IMR-90 (cell line): ENCODE measurements at regions not wholly inside any gene's neighbourhood (a gene's known extent, or its start where the extent isn't known, plus 50 kb on each side); places are given as distances from the start of the nearest gene placed in this dataset.

Source experiments
- ATAC-seq: fragments of 200-7000 bp; cut with Tn5 transposase; 2 replicates; pipeline ENCODE4 v1.9.1; 2020; ENCODE audit warnings: low read depth, mild to moderate bottlenecking, moderate library complexity
- BruUV-seq: library from RNA; stranded (reverse); fragments of 400-500 nt; replicated peaks from 2 replicates; lab custom pipeline; 2021; lab: Mats Ljungman, UMichigan
- CTCF ChIA-PET: fragments of 300-600 bp; formaldehyde crosslinking; extraction: SDS; loops from one replicate; lab custom pipeline; 2021; ENCODE audit warnings: antibody characterized with exemption; lab: Yijun Ruan, JAX
- POLR2A ChIA-PET: fragments of 300-600 bp; sonication (Branson Sonifier 250); formaldehyde crosslinking; loops from one replicate; lab custom pipeline; 2022; ENCODE audit warnings: antibody characterized with exemption; ENCODE audit not compliant: unreplicated experiment; lab: Charles Lee
- DNase-seq: peaks from one replicate; pipeline ENCODE4 v3.0.0; 2013
- H2AFZ ChIP-seq: replicated peaks from 2 replicates; pipeline ENCODE3; 2013; ENCODE audit warnings: low read length, mild to moderate bottlenecking; ENCODE audit not compliant: poor library complexity
- H2AK5ac ChIP-seq: 2 replicates; pipeline ENCODE4 v1.6.1; 2013; ENCODE audit warnings: low read depth, low read length, inconsistent platforms
- H2AK9ac ChIP-seq: replicated peaks from 2 replicates; pipeline ENCODE3; 2013; ENCODE audit warnings: mild to moderate bottlenecking, low read depth, low read length, moderate library complexity; ENCODE audit not compliant: poor library complexity
- H2BK120ac ChIP-seq: 2 replicates; pipeline ENCODE4 v1.6.1; 2013; ENCODE audit warnings: low read depth, low read length, inconsistent platforms
- H2BK15ac ChIP-seq: 3 replicates; pipeline ENCODE4 v1.6.1; 2013; ENCODE audit warnings: low read depth, low read length, inconsistent platforms
- H2BK20ac ChIP-seq: 2 replicates; pipeline ENCODE4 v1.6.1; 2013; ENCODE audit warnings: low read depth, mild to moderate bottlenecking, inconsistent platforms, low read length, moderate library complexity
- H2BK5ac ChIP-seq: 2 replicates; pipeline ENCODE4 v1.6.1; 2013; ENCODE audit warnings: mild to moderate bottlenecking, low read depth, low read length, inconsistent platforms; ENCODE audit not compliant: poor library complexity, severe bottlenecking
- H3K14ac ChIP-seq: replicated peaks from 2 replicates; pipeline ENCODE4 v1.6.1; 2013; ENCODE audit warnings: low read depth, low read length, inconsistent platforms
- H3K18ac ChIP-seq: 2 replicates; pipeline ENCODE4 v1.6.1; 2013; ENCODE audit warnings: low read depth, low read length, control low read depth
- H3K23ac ChIP-seq: 2 replicates; pipeline ENCODE4 v1.6.1; 2013; ENCODE audit warnings: low read depth, low read length, inconsistent platforms
- H3K27ac ChIP-seq: 2 replicates; pipeline ENCODE4 v1.5.1; 2013; ENCODE audit warnings: mild to moderate bottlenecking, control low read depth, low read length; ENCODE audit not compliant: insufficient read depth
- H3K27me3 ChIP-seq: 2 replicates; pipeline ENCODE4 v1.6.1; 2013; ENCODE audit warnings: low read length; ENCODE audit not compliant: control insufficient read depth, insufficient read depth
- H3K36me3 ChIP-seq: 2 replicates; pipeline ENCODE4 v1.6.1; 2013; ENCODE audit warnings: low read length, mixed read lengths; ENCODE audit not compliant: control insufficient read depth, insufficient read depth
- H3K4ac ChIP-seq: 2 replicates; pipeline ENCODE4 v1.6.1; 2013; ENCODE audit warnings: low read depth, low read length, inconsistent platforms
- H3K4me1 ChIP-seq: 2 replicates; pipeline ENCODE4 v1.6.1; 2013; ENCODE audit warnings: low read length, mixed read lengths; ENCODE audit not compliant: control insufficient read depth, insufficient read depth
- H3K4me2 ChIP-seq: 2 replicates; pipeline ENCODE4 v1.6.1; 2013; ENCODE audit warnings: low read depth, mild to moderate bottlenecking, control low read depth, low read length, moderate library complexity
- H3K4me3 ChIP-seq: 2 replicates; pipeline ENCODE4 v1.5.1; 2013; ENCODE audit warnings: low read depth, mild to moderate bottlenecking, control low read depth, low read length, moderate library complexity; ENCODE audit not compliant: insufficient read depth
- H3K56ac ChIP-seq: 2 replicates; pipeline ENCODE4 v1.6.1; 2013; ENCODE audit warnings: low read length, inconsistent platforms; ENCODE audit not compliant: insufficient read depth; ENCODE audit errors: extremely low read depth
- H3K79me1 ChIP-seq, 2 experiments: 2 replicates each; pipeline ENCODE4 v1.6.1; 2013; ENCODE audit warnings: low read length in 2 of 2, inconsistent platforms in 1 of 2, low read depth in 1 of 2
- H3K9ac ChIP-seq: 2 replicates; pipeline ENCODE4 v1.6.1; 2013; ENCODE audit warnings: low read depth, low read length, control low read depth
- H3K9me1 ChIP-seq: 2 replicates; pipeline ENCODE4 v1.6.1; 2013; ENCODE audit warnings: low read length, inconsistent platforms; ENCODE audit not compliant: insufficient read depth
- H3K9me3 ChIP-seq: 2 replicates; pipeline ENCODE4 v1.6.1; 2013; ENCODE audit warnings: low read length; ENCODE audit not compliant: control insufficient read depth, insufficient read depth
- H4K20me1 ChIP-seq: 2 replicates; pipeline ENCODE4 v1.6.1; 2013; ENCODE audit warnings: low read length, inconsistent platforms; ENCODE audit not compliant: insufficient read depth
- H4K5ac ChIP-seq: 2 replicates; pipeline ENCODE4 v1.6.1; 2013; ENCODE audit warnings: mild to moderate bottlenecking, low read depth, low read length, control low read depth
- H4K8ac ChIP-seq, 2 experiments: 2 replicates each; pipeline ENCODE4 v1.6.1; 2013; ENCODE audit warnings: low read depth in 2 of 2, low read length in 2 of 2, control low read depth in 1 of 2, inconsistent platforms in 1 of 2
- H4K91ac ChIP-seq: 2 replicates; pipeline ENCODE4 v1.6.1; 2013; ENCODE audit warnings: low read depth, low read length, inconsistent platforms; ENCODE audit not compliant: insufficient read depth
- BHLHE40 ChIP-seq: fragments of 150-350 bp; IDR thresholded peaks from 2 replicates; pipeline ENCODE4 v1.6.1; 2016; ENCODE audit warnings: mild to moderate bottlenecking, low read depth, low read length
- CTCF ChIP-seq: conservative IDR thresholded peaks from 2 replicates; pipeline ENCODE4 v1.5.1; 2012; ENCODE audit warnings: mild to moderate bottlenecking, low read depth, low read length, improper control_type of control experiment
- FOS ChIP-seq: fragments of 150-350 bp; IDR thresholded peaks from 2 replicates; pipeline ENCODE4 v1.6.1; 2016; ENCODE audit warnings: low read depth, low read length
- MAZ ChIP-seq: IDR thresholded peaks from 2 replicates; pipeline ENCODE4 v1.6.1; 2012; ENCODE audit warnings: low read depth, mild to moderate bottlenecking, low read length, improper control_type of control experiment, moderate library complexity, borderline replicate concordance
- POLR2A ChIP-seq: IDR thresholded peaks from 2 replicates; pipeline ENCODE4 v1.6.1; 2012; ENCODE audit warnings: mild to moderate bottlenecking, low read depth, low read length
- RAD21 ChIP-seq: IDR thresholded peaks from 2 replicates; pipeline ENCODE4 v1.6.1; 2012; ENCODE audit warnings: low read length, improper control_type of control experiment
- RFX5 ChIP-seq: IDR thresholded peaks from 2 replicates; pipeline ENCODE4 v1.8.0; 2012; ENCODE audit warnings: low read depth, mild to moderate bottlenecking, low read length, moderate library complexity
- SMC3 ChIP-seq: fragments of 150-350 bp; IDR thresholded peaks from 2 replicates; pipeline ENCODE4 v1.6.1; 2016; ENCODE audit warnings: low read depth, mild to moderate bottlenecking, antibody characterized with exemption, low read length, moderate library complexity
- USF2 ChIP-seq: fragments of 150-350 bp; IDR thresholded peaks from 2 replicates; pipeline ENCODE4 v1.6.1; 2017; ENCODE audit warnings: mild to moderate bottlenecking, antibody characterized with exemption, low read length, low read depth
- WGBS, 2 experiments: methylation state at CpG; one replicate each; pipeline versions ENCODE4 v1.1.5 to v1.1.7; 2013; ENCODE audit warnings: missing lambda C conversion rate in 2 of 2; ENCODE audit not compliant: insufficient read length in 1 of 2; ENCODE audit errors: extremely low coverage in 2 of 2; 5-methylcytosine and 5-hydroxymethylcytosine counted together
- dilution Hi-C: fragments of 300-500 bp; cut with HindIII; formaldehyde crosslinking; loops from one replicate; pipeline ENCODE4 v1.14.3; 2018; ENCODE audit warnings: low sequenced_read_pairs; ENCODE audit not compliant: unreplicated experiment
- in situ Hi-C: fragments of 300-500 bp; cut with MboI; formaldehyde crosslinking; loops from 3 replicates; pipeline ENCODE4 v1.14.3; 2019; ENCODE audit warnings: low sequenced_read_pairs, inconsistent platforms, mixed read lengths
- intact Hi-C: fragments of 100-400 bp; cut with micrococcal nuclease; formaldehyde crosslinking; loops from 2 replicates; pipeline ENCODE4 v1.10.0; 2022
- TF ChIP-seq, protein P1 (sequence below): fragments of 150-350 bp; IDR thresholded peaks from 2 replicates; pipeline ENCODE4 v1.6.1; 2016; ENCODE audit warnings: low read depth, mild to moderate bottlenecking, low read length, moderate library complexity, borderline replicate concordance

DNA sequence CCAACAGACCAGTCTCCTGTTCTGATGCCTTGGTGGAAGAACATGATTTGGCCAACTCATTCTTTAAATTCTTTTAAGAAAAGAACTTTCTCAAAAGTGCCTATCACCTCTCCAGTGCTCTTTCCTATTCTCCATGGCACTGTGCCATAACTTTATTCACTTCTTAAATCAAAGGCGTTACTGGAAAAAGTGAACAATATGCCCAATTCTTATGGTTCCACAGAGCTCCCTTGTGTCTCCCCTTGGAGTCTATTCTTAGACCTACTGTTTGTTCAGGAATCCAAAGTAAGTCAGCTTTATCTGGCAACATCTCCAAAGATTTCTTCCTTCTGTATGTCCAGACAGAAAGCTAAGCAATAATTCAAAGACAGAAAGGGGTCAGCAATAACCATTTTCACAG is 111.9 kb upstream of the MAGI3 start:
- H2BK15ac ChIP-seq: no peak overlapping the region
- H4K20me1 ChIP-seq: no peaks in the 10 kb centered on the region
- H2BK20ac ChIP-seq: no peak overlapping the region
- no peak overlapping the region for H2AK9ac ChIP-seq
- H3K79me1 ChIP-seq: no peaks in the 10 kb centered on the region
- H3K27me3 ChIP-seq: peaks cover 3% of the 10 kb centered on the region; the same call in 1 of the 2 replicates
- ATAC-seq (no peak), DNase-seq (no peak)
- CTCF ChIA-PET: no interaction called here
- H3K4me3 ChIP-seq: no peak overlapping the region
- H4K8ac ChIP-seq: no peak overlapping the region
- H4K91ac ChIP-seq: no peak overlapping the region
- POLR2A ChIA-PET: no interaction called here
- no peak overlapping the region for H2AK5ac ChIP-seq
- H3K18ac ChIP-seq: no peak overlapping the region
- no peak overlapping the region for H3K56ac ChIP-seq
- TF ChIP-seq RFX5 (no peak), FOS (no peak), USF2 (no peak), SMC3 (no peak), RAD21 (no peak), CTCF (no peak), POLR2A (no peak), MAZ (no peak), BHLHE40 (no peak)
- TF ChIP-seq, protein P1, sequence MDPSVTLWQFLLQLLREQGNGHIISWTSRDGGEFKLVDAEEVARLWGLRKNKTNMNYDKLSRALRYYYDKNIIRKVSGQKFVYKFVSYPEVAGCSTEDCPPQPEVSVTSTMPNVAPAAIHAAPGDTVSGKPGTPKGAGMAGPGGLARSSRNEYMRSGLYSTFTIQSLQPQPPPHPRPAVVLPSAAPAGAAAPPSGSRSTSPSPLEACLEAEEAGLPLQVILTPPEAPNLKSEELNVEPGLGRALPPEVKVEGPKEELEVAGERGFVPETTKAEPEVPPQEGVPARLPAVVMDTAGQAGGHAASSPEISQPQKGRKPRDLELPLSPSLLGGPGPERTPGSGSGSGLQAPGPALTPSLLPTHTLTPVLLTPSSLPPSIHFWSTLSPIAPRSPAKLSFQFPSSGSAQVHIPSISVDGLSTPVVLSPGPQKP: no peak
- BruUV-seq: no TSS peak
- H4K5ac ChIP-seq: no peak overlapping the region
- dilution Hi-C loops (no loop called here), in situ Hi-C loops (no loop called here), intact Hi-C loops (no loop called here)
- no peak overlapping the region for H3K4me2 ChIP-seq
- H3K4ac ChIP-seq: no peak overlapping the region
- no peak overlapping the region for H3K23ac ChIP-seq
- WGBS, 2 experiments: no CpG with 5 or more reads among the region's 1 CpG
- H3K9me1 ChIP-seq: no peaks in the 10 kb centered on the region
- no peak overlapping the region for H2BK5ac ChIP-seq
- H3K4me1 ChIP-seq: no peaks in the 10 kb centered on the region
- H2AFZ ChIP-seq: no peak overlapping the region
- H3K27ac ChIP-seq: no peak overlapping the region
- H3K9ac ChIP-seq: no peak overlapping the region
- no peaks in the 10 kb centered on the region for H3K36me3 ChIP-seq
- no peak overlapping the region for H3K14ac ChIP-seq
- no peaks in the 10 kb centered on the region for H3K9me3 ChIP-seq
- no peak overlapping the region for H2BK120ac ChIP-seq
